Natural killer cell (primary cell): ENCODE measurements at regions not wholly inside any gene's neighbourhood (a gene's known extent, or its start where the extent isn't known, plus 50 kb on each side); places are given as distances from the start of the nearest gene placed in this dataset.
A peak's percentile ranks its signal among the peaks of the same experiment; 100 is the strongest.

Experiments
- ATAC-seq, 3 donors: fragments of 150-1000 bp in 2 of 3; fragments of 200-7000 bp in 1 of 3; cut with Tn5 transposase; 1 replicate in 1 of 3; 2 replicates in 2 of 3; pipeline ENCODE4 v1.10.0; 2021; ENCODE audit warnings: mild to moderate bottlenecking in 2 of 3, moderate library complexity in 2 of 3
- DNase-seq, 2 donors: peaks; one replicate each; pipeline versions ENCODE4 v3.0.0 to v3.0.0-alpha.2; 2013 to 2021; ENCODE audit warnings: mixed read lengths in 1 of 2
- H3K27ac ChIP-seq: one replicate; pipeline ENCODE4 v1.5.1; 2013; ENCODE audit warnings: mild to moderate bottlenecking, low read length
- H3K27me3 ChIP-seq: one replicate; pipeline ENCODE4 v1.6.1; 2013; ENCODE audit warnings: low read length; ENCODE audit not compliant: control insufficient read depth, insufficient read depth
- H3K36me3 ChIP-seq: one replicate; pipeline ENCODE4 v1.6.1; 2013; ENCODE audit warnings: low read length; ENCODE audit not compliant: control insufficient read depth, insufficient read depth
- H3K4me1 ChIP-seq: one replicate; pipeline ENCODE4 v1.6.1; 2013; ENCODE audit warnings: low read length; ENCODE audit not compliant: control insufficient read depth, insufficient read depth
- H3K4me3 ChIP-seq: one replicate; pipeline ENCODE4 v1.5.1; 2013; ENCODE audit warnings: low read length
- H3K9me3 ChIP-seq: one replicate; pipeline ENCODE4 v1.6.1; 2013; ENCODE audit warnings: low read length; ENCODE audit not compliant: control insufficient read depth, insufficient read depth
- H3K27ac Mint-ChIP-seq, 2 donors: one replicate each; pipeline ENCODE4 v1.8.0; 2022; ENCODE audit warnings: mild to moderate bottlenecking in 2 of 2, mixed read lengths in 2 of 2, moderate library complexity in 1 of 2
- H3K27me3 Mint-ChIP-seq, 2 donors: one replicate each; pipeline ENCODE4 v1.8.0; 2022; ENCODE audit warnings: low read depth in 2 of 2, mixed read lengths in 2 of 2
- H3K36me3 Mint-ChIP-seq: one replicate; pipeline ENCODE4 v1.8.0; 2022; ENCODE audit warnings: mixed read lengths
- H3K4me1 Mint-ChIP-seq, 2 donors: one replicate each; pipeline ENCODE4 v1.8.0; 2022; ENCODE audit warnings: mixed read lengths in 2 of 2
- H3K4me3 Mint-ChIP-seq: one replicate; pipeline ENCODE4 v1.8.0; 2022; ENCODE audit warnings: mild to moderate bottlenecking, moderate library complexity, mixed read lengths
- H3K9me3 Mint-ChIP-seq, 2 donors: one replicate each; pipeline ENCODE4 v1.8.0; 2022; ENCODE audit warnings: mixed read lengths in 2 of 2
- CTCF ChIP-seq: fragments of 200-600 bp; IDR thresholded peaks from one replicate; pipeline ENCODE4 v1.8.0; 2022; ENCODE audit warnings: antibody characterized with exemption
- WGBS: methylation state at CpG from one replicate; pipeline ENCODE4 v1.1.7; 2013; ENCODE audit warnings: missing lambda C conversion rate; ENCODE audit not compliant: insufficient coverage; 5-methylcytosine and 5-hydroxymethylcytosine counted together
- intact Hi-C: fragments of 100-400 bp; cut with micrococcal nuclease; formaldehyde crosslinking; loops from one replicate; pipeline ENCODE4 v1.14.2; 2022

- no peaks in the 10 kb centered on the region for H3K4me1 ChIP-seq
Observed at GRCh38 chr2:145141981-145142380, 622.1 kb upstream of the ZEB2 start.

GRCh38 chr2:145140658-145141057 is 620.7 kb upstream of the ZEB2 start:
- DNase-seq (no peak), ATAC-seq (no peak)
- Histone ChIP-seq H3K27ac (no peak overlapping the region), H3K27me3 (no peaks in the 10 kb centered on the region), H3K36me3 (no peaks in the 10 kb centered on the region), H3K4me3 (no peak overlapping the region), H3K4me1 (no peaks in the 10 kb centered on the region), H3K9me3 (no peaks in the 10 kb centered on the region)
- Mint-ChIP-seq H3K4me3 (no peak overlapping the region), H3K27me3 (peaks cover 0 to 6% of the 10 kb centered on the region in 2 donors), H3K4me1 (no peaks in the 10 kb centered on the region), H3K9me3 (no peaks in the 10 kb centered on the region), H3K36me3 (no peaks in the 10 kb centered on the region), H3K27ac (no peak overlapping the region)
- intact Hi-C loops = no loop called here
- WGBS = 90% methylated on average over 3 of the region's 4 CpGs
- TF ChIP-seq CTCF = no peak

More at GRCh38 chr2:145141981-145142380, 622.1 kb upstream of the ZEB2 start:
- peak in 1 of 3 donors; percentile 41 for ATAC-seq
- Histone ChIP-seq H3K4me3 (no peak overlapping the region), H3K27ac (no peak overlapping the region), H3K36me3 (no peaks in the 10 kb centered on the region), H3K27me3 (no peaks in the 10 kb centered on the region), H3K9me3 (no peaks in the 10 kb centered on the region)
- Mint-ChIP-seq H3K36me3 (no peaks in the 10 kb centered on the region), H3K4me3 (no peak overlapping the region), H3K27me3 (peaks cover 0 to 6% of the 10 kb centered on the region in 2 donors), H3K27ac (no peak overlapping the region), H3K4me1 (no peaks in the 10 kb centered on the region), H3K9me3 (no peaks in the 10 kb centered on the region)
- DNase-seq = no peak
- intact Hi-C loops = no loop called here
- WGBS = 38% methylated on average over 1 of the region's 2 CpGs
- no peak for TF ChIP-seq CTCF

- Histone ChIP-seq H3K9me3 (no peaks in the 10 kb centered on the region), H3K4me1 (no peaks in the 10 kb centered on the region), H3K36me3 (no peaks in the 10 kb centered on the region), H3K27ac (no peak overlapping the region), H3K4me3 (no peak overlapping the region), H3K27me3 (no peaks in the 10 kb centered on the region)
- TF ChIP-seq CTCF = no peak
- H3K4me1 Mint-ChIP-seq = no peaks in the 10 kb centered on the region
- intact Hi-C loops = no loop called here
- H3K27me3 Mint-ChIP-seq = no peaks in the 10 kb centered on the region
- ATAC-seq (no peak), DNase-seq (no peak)
- H3K9me3 Mint-ChIP-seq = no peaks in the 10 kb centered on the region
- no peak overlapping the region for H3K27ac Mint-ChIP-seq
- no peak overlapping the region for H3K4me3 Mint-ChIP-seq
- no peaks in the 10 kb centered on the region for H3K36me3 Mint-ChIP-seq
- no CpG with 5 or more reads among the region's 2 CpGs for WGBS
Observed at GRCh38 chr2:145138626-145139025, 618.7 kb upstream of the ZEB2 start.

GRCh38 chr2:145137901-145138300 is 618.0 kb upstream of the ZEB2 start:
- H3K4me3 ChIP-seq = no peak overlapping the region
- no peaks in the 10 kb centered on the region for H3K36me3 ChIP-seq
- TF ChIP-seq CTCF = no peak
- no peaks in the 10 kb centered on the region for H3K27me3 ChIP-seq
- DNase-seq = no peak
- H3K36me3 Mint-ChIP-seq = no peaks in the 10 kb centered on the region
- H3K9me3 ChIP-seq = no peaks in the 10 kb centered on the region
- H3K27me3 Mint-ChIP-seq = no peaks in the 10 kb centered on the region
- WGBS = no CpG with 5 or more reads among the region's 1 CpG
- H3K9me3 Mint-ChIP-seq = no peaks in the 10 kb centered on the region
- no peaks in the 10 kb centered on the region for H3K4me1 ChIP-seq
- ATAC-seq = no peak
- no peak overlapping the region for H3K27ac Mint-ChIP-seq
- H3K4me1 Mint-ChIP-seq = no peaks in the 10 kb centered on the region
- intact Hi-C loops = no loop called here
- H3K27ac ChIP-seq = no peak overlapping the region
- no peak overlapping the region for H3K4me3 Mint-ChIP-seq
